HG02970 (cell line): ENCODE measurements at regions not wholly inside any gene's neighbourhood (a gene's known extent, or its start where the extent isn't known, plus 50 kb on each side); places are given as distances from the start of the nearest gene placed in this dataset.
"Not testable (repeated sequence)": the region's sequence is repeated elsewhere in the genome, so short reads cannot be mapped to it uniquely, and the experiment has no call there.

Experiments
- ATAC-seq: cut with Tn5 transposase; IDR thresholded peaks from one replicate; pipeline ENCODE4 v1.9.1; 2021; ENCODE audit warnings: mild to moderate bottlenecking, moderate library complexity, moderate number of reproducible peaks; ENCODE audit not compliant: unreplicated experiment, low FRiP score

DNA sequence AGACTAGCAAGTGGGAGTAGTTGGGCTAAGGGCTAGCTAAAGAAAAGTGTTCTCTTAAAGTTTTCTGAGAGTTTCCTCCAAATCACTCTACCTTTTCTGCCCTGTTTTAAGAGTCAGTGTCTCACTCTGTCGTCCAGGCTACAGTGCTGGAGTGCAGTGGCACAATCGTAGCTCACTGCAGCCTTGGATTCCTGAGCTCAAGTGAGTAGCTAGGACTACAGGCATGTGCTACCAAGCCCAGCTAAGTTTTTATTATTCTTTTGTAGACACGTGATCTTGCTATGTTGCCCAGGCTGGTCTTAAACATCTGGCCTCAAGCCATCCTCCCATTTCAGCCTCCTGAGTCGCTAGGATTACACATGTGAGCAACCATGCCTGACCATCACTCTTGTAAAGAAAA lies 378.9 kb downstream of the CAAP1 start:
- no peak for ATAC-seq

GRCh38 chr9:26510137-26510536 lies 382.5 kb downstream of the CAAP1 start:
- no peak for ATAC-seq

DNA sequence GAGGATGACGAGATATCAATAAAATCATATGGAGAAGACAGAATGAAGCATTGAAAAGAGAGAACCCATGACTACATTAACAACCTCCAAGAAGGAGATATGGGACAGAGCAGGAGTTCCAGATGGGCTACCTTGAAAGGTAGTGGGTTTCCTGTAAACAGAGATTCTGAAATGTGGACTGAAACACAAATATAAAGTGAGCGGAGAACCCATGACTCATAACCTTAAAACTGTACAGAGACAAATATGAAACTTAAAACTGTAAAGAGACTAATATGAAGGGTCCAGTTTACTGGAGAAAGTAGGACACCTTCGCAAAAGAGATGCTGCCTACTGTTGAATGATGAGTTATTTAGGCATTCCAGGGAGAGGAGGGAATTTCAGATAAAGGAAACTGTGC lies 383.7 kb downstream of the CAAP1 start:
- no peak for ATAC-seq

DNA sequence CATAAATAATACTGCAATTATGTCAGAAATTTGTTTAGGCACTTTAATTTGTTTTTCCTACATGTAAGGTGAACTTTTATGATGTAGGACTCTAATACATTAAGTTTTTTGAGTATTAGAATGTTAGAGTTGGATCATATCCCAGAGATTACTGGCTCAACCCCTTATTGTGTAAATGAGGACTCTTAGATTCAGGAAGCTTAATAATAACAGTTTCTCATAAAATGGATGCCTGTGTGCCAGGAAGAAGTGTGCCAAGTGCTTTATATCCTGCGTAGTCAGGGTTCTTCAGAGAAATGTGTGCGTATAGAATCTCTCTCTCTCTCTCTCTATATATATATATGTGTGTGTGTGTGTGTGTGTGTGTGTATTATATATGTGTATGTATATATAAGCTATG lies 388.5 kb downstream of the CAAP1 start:
- no peak for ATAC-seq

- ATAC-seq, result no peak
Measured at GRCh38 chr9:26502311-26502710, 390.3 kb downstream of the CAAP1 start.

GRCh38 chr9:26500471-26500870 lies 392.1 kb downstream of the CAAP1 start:
- no peak for ATAC-seq

GRCh38 chr9:26492608-26493521 lies 399.7 kb downstream of the CAAP1 start:
- not testable (repeated sequence) for ATAC-seq

DNA sequence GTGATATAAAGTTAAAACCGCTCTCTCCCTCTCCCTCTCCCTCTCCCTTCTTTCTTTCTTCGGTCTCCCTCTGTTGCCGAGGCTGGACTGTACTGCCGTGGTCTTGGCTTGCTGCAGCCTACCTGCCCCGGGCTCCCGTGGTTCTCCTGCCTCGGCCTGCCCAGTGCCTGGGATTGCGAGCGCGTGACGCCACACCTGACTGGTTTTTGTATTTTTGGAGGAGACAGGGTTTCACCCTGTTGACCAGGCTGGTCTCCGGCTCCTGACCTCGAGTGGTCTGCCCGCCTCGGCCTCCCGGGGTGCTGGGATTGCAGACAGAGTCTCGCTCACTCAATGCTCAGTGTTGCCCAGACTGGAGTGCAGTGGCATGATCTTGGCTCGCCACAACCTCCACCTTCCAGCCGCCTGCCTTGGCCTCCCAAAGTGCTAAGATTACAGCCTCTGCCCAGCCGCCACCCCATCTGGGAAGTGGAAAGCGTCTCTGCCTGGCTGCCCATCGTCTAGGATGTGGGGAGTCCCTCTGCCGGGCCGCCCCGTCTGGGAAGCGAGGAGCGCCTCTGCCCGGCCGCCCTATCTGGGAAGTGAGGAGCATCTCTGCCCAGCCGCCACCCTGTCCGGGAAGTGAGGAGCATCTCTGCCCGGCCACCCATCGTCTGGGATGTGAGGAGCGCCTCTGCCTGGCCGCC lies 400.5 kb downstream of the CAAP1 start:
- ATAC-seq, result not testable (repeated sequence)

- no peak for ATAC-seq
Measured at GRCh38 chr9:26483991-26484390, 408.6 kb downstream of the CAAP1 start.

GRCh38 chr9:26477963-26478362 lies 414.6 kb downstream of the CAAP1 start:
- ATAC-seq, result no peak

- ATAC-seq, result no peak
Measured at GRCh38 chr9:26471261-26471660, 421.3 kb downstream of the CAAP1 start.

DNA sequence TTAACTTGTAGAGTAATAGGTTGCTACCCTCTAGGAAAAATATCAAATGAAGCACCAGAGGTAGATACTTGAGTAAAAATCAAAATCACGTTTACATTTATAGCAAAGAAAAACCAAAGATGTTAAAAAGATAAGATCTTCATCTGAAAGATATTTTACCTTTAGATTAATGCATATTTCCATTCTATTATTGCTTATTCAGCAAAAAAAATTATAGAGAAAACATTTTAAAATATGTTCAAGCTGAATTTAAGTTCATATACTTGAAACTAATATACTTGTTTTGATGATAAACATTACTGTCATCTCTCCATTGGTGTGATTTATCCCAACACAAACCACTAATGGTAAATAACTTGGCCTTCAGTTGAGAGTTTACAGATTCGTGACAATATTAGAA lies 422.3 kb downstream of the CAAP1 start:
- ATAC-seq, result no peak

- ATAC-seq, result no peak
Measured at GRCh38 chr9:26463837-26464236, 428.8 kb downstream of the CAAP1 start.

GRCh38 chr9:26462751-26463150 lies 429.9 kb downstream of the CAAP1 start:
- ATAC-seq, result no peak

DNA sequence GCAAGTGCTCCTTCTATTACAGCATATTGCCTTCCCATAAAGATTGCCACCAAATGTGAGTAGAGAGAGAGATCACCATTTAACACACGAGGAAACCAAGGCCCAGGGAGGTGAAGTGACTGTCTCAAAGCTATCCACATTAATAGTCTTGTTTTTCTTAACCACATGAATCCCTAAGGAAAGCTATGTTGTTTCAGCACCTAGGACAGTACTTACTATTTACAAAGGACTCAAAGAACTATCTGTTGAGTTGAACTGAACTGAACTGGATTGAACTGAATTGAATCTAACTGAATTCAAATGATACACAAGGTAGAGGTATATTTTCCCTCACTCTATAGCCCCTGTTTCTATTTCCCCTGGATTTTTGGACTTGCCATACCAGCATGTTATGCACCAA lies 430.4 kb downstream of the CAAP1 start:
- ATAC-seq, result no peak

GRCh38 chr9:26460624-26461023 lies 432.0 kb downstream of the CAAP1 start:
- no peak for ATAC-seq

GRCh38 chr9:26459959-26460358 lies 432.6 kb downstream of the CAAP1 start:
- no peak for ATAC-seq

DNA sequence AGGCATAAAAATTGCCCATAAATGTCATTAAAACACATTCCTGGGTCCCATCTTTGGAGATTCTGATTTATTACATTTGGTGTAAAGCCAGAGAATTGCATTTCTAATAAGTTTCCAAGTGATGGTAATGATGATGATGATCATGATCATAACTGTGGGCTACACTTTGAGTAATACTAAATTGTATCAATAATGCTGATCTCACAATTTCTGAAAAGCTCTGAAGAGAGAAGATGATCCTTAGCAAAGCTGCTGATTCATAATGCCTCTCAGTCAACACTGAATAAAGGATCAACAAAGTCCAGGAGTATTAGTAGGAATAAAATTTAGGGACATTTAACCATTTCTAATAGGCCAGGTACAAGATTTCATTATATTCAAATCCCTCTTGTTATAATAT lies 434.5 kb downstream of the CAAP1 start:
- ATAC-seq, result no peak

DNA sequence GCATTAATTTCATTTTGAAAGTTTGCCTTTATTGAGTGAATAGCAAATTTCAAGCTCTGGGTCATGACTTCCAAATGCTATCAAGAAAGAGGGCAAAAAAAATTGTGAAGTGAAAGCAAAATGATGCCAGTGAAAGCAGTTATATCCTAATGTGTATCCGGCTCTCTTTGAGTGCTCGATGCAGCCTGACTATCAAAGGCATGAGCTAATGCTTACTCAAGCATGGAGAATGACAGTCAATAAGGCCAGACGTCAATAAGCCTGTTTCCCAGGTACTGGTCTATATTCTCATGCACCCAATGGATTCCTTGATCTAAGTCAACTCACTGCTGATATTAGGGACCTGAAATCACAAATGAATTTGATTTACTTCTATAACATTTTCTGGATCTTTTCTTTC lies 435.5 kb downstream of the CAAP1 start:
- ATAC-seq, result no peak

- ATAC-seq, result no peak
Measured at GRCh38 chr9:26439061-26439624, 453.5 kb downstream of the CAAP1 start.

- ATAC-seq, result no peak
Measured at GRCh38 chr9:26437056-26437711, 455.4 kb downstream of the CAAP1 start.
